ENCODE measurements at regions not wholly inside any gene's neighbourhood (a gene's known extent, or its start where the extent isn't known, plus 50 kb on each side); places are given as distances from the start of the nearest gene placed in this dataset.
"Not testable (repeated sequence)": the region's sequence is repeated elsewhere in the genome, so short reads cannot be mapped to it uniquely, and the experiment has no call there.

DNA sequence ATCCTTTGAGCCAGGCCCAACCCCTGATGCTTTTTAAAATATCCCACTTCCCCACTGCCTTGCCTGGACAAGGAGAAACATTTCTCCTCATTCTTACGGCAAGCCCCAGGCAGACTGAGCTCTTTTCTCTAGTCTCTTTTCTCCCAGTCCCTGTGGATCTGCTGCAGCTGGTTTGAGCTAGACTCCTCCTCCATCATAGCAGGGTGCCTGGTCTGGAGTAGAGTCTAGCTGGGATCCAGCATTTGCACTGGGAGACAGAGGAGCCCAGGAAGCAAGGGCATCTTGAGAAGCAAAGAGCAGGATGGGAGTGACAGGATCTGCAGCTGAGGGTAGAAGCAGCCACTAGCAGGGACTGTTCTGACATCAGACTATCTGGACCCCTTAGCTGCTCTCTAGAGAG lies 562.3 kb upstream of the COBL start:
- no peak for DNase-seq

DNA sequence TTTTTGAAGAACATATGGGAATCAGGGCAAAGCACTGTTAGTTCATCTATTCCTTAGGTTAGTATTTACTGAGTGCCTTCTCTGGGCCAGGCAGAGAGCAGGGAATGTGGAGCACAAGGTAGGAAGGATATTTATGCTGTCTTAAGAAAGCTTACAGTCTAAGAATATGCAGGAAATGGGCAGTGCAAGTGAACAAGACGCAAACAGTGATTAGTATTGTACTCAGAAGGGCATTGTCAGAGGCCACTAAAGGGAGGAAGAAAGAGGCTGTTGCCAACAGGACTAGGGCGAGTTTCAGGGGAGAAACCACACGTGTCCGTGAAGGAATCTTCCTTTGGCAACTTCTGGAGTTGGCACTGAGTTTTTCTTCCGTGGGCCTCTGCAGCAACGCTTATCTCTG lies 552.8 kb upstream of the COBL start:
- DNase-seq: no peak

DNA sequence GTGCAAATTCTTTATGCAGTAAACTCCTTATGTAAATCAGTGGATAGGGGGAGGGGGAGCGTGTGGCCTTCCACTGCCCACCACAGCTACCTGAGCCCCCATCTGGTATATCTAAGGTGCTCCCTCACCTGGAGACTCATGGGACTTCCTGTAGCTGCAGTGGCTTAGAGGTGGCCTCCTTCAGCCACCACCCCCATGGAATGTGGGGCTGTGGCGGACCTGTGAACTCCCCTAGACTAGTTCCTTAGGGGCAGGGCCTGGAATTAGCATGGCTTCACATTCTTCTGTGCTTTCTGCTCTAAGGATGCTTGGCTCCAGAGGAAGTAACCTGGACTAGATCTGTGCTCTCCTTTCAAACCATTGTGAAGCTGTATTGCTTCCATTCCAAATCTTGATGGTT lies 550.5 kb upstream of the COBL start:
- no peak for DNase-seq

DNA sequence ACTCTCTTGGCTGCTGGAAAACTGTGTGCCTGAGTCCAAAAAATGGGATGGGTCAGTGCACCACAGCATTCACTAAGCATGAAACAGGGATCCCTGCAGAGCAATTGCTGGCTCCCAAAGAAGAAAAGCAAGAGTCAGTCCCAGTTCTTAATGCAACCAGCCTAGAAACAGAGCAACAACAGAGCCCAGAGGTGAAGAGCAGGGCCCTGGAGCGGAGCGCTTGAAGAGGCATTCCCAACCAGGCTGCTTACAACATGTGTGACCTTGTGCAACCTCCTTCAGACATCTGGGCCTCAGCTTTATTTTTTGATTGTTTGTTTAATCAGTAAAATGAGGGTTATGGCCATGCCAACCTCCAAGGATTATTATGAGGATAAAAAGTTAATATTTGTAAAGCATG lies 543.7 kb upstream of the COBL start:
- DNase-seq: no peak

DNA sequence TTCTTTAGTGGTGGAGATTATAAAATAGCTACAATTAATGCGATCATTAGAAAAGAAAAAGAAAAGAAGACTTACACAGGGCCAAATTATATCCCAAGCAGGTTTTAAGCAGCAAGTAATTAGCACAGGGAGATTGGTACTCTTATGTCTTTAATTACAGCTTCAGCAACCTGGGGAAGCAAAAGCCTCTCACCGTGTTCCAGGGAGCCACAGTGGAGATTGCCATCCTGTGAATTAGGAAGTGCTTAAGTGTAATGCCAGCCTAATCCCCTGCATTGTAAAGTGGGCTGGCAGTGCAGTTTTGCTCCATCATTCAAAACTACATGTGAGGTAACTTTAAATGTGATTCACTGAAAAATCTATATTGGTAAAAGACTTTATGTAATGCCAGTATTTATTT lies 533.5 kb upstream of the COBL start:
- no peak for DNase-seq

DNA sequence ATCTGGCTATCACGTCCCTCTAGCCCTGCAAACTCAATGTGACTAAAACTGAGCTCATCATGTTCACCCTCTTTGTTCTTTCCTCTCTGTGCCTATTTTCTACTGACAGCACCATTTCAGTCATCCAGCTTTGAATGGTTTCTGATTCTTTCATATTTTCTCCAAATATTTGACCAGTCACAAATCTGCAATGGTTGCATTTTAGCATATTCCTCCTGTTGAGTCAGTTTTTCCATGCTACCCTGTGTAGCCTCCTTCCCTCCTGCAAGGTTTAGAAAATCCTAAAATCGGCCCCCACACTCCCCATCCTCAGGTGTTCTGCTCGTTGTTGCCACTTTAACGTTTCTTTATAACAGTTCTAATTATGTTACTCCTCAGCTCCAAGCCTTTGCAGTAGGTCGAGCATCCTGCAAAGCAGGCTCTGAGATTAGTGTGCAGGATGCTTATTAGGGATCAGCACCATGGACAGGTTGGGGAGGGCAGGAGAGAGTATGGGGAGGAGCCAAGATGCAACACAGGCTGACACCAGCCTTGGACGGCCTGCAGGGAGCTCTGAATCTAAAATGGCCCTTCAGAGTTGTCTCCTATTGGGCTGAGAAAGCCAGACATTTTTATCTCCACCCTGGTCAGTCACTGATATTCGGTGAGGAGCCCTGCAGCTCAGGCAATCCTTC lies 531.0 kb upstream of the COBL start:
- no peak for DNase-seq

DNA sequence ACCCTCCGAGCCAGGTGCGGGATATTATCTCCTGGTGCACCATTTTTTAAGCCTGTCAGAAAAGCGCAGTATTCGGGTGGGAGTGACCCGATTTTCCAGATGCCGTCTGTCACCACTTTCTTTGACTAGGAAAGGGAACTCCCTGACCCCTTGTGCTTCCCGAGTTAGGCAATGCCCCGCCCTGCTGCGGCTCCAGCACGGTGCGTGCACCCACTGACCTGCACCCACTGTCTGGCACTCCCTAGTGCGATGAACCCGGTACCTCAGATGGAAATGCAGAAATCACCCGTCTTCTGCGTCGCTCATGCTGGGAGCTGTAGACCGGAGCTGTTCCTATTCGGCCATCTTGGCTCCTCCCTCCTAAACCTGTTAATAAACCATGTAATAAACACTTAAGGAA lies 522.5 kb upstream of the COBL start:
- DNase-seq: not testable (repeated sequence)

DNA sequence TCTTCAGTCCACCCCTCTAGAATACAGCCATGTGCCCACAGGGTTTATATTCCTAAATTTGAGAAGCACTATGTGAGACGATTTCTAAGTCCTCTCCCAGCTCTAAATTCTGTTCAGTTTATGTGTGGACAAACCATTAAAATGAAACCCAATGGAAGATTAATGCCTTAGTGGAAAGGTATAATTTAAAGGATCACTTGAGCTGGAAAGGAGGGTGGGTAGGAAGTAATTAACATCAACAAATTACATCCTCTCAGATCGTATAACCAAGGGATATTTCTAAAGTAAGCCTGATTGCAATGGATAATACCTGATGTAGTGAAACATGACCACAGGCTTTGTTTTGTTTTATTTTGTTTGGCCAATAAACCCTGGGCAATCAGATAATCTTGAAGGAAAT lies 511.0 kb upstream of the COBL start:
- DNase-seq: no peak

DNA sequence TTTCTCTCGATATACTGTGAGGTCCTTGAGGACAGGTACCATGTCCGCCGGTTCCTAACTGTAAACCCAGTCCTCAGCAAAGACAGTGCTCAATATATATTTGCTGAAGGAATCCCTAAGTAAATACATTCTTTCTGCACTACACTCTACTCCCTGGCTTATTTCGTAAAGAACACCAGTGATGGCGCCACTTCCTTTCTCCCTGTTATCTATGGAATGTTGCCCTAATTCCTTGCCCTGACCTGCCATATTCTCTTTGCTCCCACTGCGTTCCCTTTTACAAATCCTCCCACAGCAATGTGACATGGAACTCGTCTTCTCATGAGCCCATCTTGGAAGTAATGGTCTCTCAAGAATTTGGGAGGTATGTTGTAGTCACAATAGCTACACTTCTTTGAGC lies 507.4 kb upstream of the COBL start:
- no peak for DNase-seq

DNA sequence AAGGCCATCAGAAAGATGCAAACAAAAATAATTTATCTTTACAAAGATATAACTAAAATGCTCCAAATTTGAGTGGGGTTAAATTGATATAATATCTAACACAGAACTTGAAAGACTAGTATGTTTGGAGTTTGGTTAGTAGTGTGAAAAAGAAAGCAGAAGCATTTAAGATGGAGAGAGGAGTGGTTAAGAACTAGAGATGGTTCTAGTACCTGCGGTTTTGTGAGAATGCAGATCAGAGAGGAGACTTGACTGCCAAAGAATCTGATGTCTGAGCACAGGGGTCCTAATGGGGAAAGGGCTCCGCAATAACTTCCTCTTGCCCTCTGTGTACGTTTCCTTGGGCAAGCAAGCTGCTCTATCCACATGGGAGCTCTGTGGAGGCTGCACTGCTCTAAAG lies 506.8 kb upstream of the COBL start:
- no peak for DNase-seq

DNA sequence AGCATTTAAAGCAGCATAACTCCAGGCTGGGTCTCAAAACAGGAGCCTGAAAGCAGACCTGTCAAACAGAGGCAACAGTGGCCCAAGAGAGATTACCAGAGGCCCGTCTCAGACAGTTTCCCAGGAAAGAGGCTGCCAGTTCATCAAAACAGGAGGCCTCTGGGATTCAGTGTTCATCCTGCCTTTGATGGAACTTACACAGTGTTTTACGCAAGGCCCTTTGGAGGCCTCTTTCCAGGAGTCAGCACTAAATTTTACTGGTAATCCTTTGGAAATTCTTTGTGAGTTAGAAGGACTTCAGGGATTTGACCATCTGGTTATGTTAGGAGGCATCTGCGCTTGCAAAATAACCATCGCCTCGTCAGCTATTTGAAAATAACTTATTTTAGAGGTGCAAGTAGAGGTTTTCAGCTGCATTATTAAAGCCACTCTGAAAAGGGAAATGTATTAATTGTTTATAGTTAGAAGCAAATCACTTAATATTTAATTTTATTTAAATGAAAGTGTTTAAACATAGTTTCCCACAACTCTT lies 501.2 kb upstream of the COBL start:
- no peak for DNase-seq

DNA sequence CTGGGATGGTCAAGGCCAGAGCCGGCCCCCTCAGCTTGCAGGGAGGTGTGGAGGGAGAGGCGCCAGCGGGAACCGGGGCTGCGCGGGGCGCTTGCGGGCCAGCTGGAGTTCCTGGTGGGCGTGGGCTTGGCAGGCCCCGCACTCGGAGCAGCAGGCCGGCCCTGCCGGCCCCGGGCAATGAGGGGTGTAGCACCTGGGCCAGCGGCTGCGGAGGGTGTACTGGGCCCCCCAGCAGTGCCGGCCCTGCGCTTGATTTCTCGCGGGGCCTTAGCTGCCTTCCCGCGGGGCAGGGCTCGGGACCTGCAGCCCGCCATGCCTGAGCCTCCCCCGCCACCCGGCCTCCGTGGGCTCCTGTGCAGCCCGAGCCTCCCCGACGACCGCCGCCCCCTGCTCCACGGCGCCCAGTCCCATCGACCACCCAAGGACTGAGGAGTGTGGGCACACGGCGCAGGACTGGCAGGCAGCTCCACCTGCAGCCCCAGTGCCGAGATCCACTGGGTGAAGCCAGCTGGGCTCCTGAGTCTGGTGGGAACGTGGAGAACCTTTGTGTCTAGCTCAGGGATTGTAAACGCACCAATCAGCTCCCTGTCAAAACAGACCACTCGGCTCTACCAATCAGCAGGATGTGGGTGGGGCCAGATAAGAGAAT lies 489.3 kb upstream of the COBL start:
- DNase-seq: not testable (repeated sequence)

DNA sequence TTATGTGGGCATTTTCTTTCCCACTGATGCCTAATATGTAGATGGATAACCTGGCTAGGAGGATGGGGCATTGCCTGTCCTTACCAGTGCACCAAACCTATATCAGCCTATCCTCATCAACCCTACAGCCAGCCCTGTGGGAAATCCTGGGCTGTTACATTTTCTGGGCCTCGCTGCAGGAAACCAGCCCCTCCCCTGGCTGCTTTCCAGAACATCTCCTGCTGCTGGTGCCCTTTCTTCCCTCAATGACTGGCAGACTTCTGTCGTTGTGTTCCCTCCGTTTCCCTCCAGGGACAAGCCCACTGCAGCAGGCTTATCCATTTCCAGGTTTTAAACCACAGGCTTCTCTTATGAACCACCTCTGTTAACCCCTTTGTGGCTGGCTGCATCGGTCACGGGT lies 486.1 kb upstream of the COBL start:
- no peak for DNase-seq

DNA sequence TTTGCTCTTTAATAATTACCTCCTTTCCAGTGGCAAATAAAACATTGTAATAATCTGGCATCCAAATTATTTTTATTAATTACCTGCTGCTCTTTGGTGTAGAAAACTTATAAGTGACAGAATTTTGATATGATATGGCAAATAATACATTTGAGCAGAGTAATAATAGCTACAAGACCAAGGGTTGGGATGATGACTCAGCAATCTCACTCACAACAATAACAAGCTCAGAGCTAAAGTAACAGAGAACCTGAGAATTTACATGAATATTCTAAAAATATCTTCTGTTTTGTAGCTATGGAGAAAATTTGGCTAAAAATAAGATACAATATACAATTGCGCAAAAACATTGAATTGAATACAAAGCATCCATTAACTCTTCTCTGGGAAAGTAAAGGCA lies 480.8 kb upstream of the COBL start:
- DNase-seq: no peak

DNA sequence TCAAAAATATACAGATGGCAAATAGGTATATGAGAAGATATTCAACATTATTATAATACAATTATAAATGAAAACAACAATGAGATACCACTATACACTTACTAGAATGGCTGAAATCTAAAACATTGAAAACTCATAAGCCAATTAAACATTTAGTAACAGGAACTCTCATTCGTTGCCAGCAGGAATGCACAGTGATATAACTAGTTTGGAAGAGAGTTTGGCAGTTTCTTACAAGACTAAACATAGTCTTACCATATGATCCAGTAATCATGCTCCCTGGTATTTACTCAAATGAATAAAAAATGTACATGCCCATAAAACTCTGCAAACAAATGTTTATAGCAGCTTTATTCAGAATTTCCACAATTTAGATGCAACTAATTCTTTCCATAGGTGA lies 476.2 kb upstream of the COBL start:
- DNase-seq: no peak

DNA sequence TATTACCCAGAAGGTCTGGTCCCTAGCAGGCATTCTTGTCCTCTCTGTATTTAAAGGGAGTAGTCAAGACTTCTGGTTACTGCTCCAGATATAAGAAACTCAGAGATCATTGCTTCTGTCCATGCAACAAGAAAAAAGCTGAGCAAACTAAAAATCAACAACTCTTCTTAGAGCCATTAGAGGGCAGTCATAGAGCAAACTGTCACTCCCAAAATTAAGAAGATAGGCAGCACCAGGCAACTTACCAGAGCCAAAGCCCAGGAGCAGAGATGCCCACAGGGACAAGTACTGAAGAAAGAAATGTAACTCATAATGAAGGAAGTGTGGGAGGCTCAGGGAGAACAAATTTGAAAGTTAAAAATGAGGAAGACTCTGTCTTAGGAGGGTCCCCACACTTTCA lies 472.9 kb upstream of the COBL start:
- DNase-seq: no peak

DNA sequence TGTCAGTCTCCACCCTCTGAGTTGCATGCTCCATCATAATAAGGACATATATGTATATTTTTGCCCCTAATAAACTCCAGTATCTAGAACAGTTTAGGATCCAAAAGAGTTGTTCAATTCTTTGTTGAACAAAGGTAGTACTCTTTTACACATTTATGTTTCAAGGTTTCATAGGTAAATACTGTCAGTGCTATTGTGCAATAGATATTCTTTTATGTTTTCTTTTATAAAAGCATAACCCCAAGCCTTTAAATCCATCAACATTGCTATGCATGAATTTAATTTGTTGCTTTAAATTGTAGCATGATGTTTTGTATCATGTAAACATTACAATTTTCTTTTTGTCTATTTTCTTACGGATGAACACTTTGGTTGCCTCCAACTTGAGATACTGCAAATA lies 469.7 kb upstream of the COBL start:
- no peak for DNase-seq

DNA sequence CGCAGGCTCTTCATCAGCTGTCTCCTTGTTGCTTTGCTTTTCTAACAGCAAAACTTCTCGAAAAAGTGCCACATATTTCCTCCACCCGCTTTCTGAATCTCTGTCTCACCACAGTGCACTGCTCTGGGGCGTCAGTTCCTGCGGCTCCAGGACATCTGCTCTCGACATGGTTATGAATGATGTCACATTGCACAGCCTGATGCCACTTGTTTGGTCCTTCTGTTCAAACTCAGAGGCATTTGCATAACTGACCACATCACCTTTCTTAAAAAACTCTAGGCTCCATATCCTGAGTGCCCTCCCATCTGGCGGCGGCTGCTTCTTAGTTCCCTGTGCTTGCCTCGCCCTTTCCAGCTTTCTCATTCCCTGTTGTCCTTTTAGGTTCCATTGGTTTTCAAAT lies 469.3 kb upstream of the COBL start:
- no peak for DNase-seq

DNA sequence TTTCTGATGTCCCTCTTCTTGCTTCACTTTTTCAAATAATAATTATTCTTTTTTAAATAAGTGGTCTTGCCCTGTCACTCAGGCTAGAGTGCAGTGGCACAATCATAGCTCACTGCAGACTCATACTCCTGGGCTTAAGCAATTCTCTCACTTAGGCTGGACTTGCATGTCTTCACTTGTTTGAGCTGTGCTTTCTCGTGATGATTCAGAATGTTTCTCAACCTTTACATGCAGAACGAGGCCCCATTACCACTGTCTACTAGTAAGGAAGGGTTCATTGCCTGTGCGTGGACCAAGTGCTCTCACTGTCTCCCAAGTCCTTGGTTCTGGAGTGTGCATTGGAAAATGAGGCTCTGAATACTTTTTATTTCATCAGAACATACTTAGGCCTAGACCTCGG lies 468.6 kb upstream of the COBL start:
- DNase-seq: no peak

DNA sequence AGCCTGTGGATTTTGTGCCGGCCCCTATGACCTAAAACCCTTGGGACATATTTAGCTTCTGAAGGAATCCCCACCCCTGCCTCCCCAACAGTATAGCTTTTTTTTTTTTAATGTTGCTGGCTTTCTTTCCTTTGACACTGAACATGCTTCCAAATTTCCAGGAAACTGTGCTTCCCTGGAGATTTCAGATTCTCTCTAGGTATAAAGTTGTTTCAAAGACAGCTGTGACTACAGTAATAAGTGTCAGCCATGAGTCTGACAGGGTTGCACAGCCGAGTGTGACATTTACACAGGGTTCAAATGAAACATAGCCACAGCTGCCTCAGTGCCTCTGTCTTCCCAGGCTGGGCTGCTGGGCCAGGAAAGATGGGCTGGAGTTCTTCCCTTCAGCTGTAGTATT lies 466.6 kb upstream of the COBL start:
- DNase-seq: no peak

DNA sequence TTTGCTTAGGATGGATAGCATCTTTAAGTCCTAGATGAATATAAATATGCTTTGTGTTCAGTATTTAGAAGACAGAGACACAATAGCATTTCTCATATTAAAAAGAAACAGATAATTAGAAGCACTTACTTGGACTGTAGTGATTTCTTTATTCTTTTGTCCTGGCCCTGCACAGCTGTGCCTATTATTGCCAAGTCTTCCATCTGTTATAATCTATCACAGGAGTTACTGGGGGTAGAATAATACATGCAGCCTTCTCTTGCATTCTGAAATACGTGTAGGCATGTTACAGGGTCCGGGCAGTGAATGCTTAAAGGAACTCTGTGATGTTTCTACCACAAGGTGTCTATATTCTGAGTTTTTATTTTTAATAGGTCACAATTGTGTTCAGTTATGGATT lies 461.5 kb upstream of the COBL start:
- DNase-seq: no peak

DNA sequence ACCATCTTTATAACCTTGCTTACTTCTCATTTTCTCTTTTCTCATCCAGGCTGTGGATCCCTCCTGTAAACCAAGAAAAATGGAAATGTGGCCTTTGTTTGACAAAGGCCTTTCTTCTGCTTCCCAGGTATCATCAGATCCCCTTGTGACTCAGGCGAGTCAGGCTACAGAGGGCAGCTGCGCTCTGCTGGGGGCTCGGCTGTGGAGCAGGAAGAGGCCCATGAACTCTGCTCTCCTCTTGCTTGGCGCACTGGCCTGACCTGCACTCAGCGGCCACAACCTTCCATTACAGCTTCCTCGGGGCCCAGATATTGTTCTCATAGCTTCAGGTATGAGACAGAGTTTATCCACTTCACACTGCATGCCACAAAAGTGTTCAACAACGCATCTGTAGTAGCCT lies 457.6 kb upstream of the COBL start:
- DNase-seq: no peak

DNA sequence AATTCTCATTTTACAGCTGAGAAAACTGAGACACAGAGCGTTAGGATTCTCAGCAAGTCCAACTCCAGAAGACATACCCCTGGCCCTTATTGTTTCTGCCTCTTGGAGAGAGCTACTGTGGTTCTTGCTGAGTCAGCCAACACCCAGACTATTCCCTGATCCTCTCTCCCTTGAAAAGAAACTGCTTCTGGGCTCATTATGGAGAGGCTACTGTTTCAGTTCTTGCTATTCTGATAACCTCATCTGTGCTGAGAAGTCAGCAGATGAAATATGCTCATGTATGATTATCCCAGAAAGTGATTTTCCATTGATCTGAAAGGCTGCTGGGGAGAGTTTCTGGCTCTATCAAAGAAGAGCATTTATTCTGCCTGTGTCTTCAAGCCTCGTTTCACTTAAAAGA lies 455.6 kb upstream of the COBL start:
- DNase-seq: no peak

DNA sequence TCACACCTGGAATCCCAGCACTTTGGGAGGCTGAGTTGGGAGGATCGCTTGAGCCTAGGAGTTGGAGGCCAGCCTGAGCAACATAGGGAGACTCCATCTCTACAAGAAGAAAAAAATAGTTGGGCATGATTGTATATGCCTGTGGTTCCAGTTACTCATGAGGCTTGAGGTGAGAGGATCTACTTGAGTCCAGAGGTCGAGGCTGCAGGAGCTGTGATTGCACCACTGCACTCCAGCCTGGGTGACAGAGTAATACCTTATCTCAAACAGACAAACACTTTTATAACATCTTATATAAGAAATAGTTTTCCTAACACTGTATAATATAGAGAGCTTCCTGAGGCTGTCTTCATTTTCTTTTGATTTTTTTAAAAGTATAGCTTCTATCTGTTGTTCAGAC lies 448.4 kb upstream of the COBL start:
- no peak for DNase-seq

DNA sequence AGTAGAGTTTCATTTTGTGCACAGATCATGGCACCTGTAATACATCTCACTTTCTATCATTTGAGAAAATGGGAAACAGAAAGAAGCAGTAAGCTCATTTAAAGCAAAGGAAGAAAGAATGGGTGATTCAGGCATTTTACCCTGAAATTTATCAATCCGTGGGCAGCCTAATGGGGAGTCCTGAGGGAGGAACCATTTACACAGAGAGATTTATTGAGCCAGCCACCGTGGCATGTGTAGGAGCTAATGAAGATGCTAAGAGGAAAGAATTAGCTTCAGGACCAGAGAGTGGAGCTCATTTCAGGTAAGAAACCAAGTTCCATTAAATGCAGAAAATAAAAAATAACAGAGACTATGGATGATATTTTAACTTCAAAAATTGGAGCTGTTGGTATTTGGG lies 443.4 kb upstream of the COBL start:
- no peak for DNase-seq
